NCI-H748 (cell line): ENCODE measurements at regions not wholly inside any gene's neighbourhood (a gene's known extent, or its start where the extent isn't known, plus 50 kb on each side); places are given as distances from the start of the nearest gene placed in this dataset.

ENCODE experiments used
- DNase-seq: peaks from one replicate; lab custom pipeline; 2025; ENCODE audit not compliant: unreplicated experiment; lab: John Stamatoyannopoulos, UW

- DNase-seq, result no peak
Measured at GRCh38 chr5:68531970-68532369, 316.4 kb downstream of the PIK3R1 start.

DNA sequence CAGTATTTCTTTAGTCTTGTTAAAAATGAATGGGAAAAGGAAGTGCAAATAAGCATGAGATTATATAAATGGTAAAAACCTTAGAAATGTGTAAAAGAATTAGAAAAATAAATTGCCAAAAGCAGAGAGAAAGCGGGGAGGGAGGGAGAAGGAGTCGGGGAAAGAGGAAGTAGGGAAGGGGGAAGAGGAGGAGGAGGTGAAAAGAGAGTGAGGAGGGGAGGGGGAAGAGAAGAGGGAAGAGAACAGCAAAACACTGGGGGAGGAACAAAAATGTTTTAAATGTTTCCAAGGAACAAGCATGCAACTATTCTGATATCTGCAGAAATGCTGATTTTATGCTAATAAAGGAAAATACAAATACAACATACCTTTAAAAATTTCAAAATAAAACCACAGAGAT is 317.5 kb downstream of the PIK3R1 start:
- DNase-seq, result no peak

- DNase-seq, result peak; percentile 97
Measured at GRCh38 chr5:68533571-68534084, 318.1 kb downstream of the PIK3R1 start.

GRCh38 chr5:68534131-68534940 is 318.8 kb downstream of the PIK3R1 start:
- DNase-seq, result peak; percentile 80

DNA sequence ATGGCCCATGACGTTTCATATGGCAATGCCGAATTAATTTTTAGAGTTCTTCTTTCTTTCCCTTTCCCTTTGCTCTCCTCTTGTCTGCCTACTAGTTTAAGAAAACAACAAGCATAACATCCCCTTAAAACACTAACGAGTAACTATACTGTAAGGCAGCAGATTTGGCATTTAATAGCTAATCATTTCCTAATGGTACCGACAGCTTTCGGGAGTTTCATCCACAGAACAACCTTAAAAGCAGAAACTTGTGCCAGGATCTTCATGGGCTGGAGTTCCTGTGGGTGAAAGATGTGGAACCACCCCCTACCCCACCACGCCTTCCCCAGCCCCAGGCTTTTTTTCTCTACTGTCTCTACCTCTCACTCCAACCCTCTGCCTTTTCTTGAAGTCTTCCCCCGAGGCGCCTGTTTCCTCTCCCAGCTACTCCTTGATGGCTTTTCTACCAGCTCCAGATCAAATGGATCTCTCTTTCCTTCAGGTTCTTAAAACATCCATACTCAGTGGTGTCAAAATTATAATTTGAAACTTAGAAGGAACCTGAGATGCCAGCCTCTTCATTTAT is 319.5 kb downstream of the PIK3R1 start:
- DNase-seq, result no peak

GRCh38 chr5:68538814-68539420 is 323.4 kb downstream of the PIK3R1 start:
- DNase-seq, result no peak

DNA sequence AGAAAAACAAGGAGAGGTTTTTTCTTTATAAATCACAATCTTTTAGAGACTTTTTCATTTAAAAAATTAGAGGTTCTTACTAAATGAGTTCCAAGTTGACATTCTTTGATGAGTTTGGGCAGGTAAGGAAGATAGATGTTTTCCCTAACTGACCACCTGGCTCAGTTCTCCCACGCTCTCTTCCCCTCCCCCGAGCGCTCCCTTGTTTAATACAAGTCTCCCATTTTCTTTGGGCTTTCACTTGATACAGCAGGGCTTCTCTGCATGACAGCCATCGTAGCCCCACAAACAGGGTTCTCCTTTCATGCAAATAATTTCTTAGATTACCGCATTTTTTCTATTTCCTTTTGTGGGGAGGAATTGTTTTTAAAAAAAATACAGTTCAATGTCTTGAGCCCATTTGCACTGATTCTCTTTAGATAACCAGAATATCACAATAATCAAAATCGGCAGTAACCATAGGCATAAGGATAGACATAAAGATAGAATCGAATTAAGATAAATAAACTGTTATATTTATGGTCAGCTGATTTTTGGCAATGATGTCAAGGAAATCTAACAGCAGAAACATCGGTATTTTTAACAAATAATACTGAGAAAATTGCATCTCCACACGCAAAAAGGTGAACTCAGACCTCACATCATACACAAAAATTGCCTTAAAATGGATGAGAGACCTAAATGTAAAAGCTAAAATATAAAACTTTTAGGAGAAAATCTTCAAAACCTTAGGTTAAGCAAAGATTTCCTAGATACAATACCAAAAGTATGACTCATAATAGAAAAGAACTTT is 325.4 kb downstream of the PIK3R1 start:
- no peak for DNase-seq

- no peak for DNase-seq
Measured at GRCh38 chr5:68542207-68542606, 326.7 kb downstream of the PIK3R1 start.

DNA sequence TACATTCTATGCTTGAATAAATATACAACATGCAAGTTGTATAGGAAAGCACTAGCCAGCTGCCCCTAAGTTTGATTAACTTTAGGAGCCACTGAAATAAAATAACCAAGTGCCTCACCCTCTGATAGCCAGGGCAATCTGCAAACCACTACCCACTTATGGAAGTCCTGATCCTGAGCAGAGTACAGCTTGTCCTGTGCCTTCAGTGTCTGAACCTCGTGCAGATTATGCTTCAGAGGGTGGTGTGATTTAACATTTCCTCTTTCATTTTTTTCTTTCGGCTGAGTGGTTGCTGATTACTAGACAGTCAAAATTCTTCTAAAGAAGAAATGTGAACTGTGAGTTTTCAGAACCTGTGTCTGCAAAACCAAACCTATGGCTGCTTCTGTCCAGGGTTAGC is 327.7 kb downstream of the PIK3R1 start:
- no peak for DNase-seq

GRCh38 chr5:68544091-68544647 is 328.6 kb downstream of the PIK3R1 start:
- no peak for DNase-seq

DNA sequence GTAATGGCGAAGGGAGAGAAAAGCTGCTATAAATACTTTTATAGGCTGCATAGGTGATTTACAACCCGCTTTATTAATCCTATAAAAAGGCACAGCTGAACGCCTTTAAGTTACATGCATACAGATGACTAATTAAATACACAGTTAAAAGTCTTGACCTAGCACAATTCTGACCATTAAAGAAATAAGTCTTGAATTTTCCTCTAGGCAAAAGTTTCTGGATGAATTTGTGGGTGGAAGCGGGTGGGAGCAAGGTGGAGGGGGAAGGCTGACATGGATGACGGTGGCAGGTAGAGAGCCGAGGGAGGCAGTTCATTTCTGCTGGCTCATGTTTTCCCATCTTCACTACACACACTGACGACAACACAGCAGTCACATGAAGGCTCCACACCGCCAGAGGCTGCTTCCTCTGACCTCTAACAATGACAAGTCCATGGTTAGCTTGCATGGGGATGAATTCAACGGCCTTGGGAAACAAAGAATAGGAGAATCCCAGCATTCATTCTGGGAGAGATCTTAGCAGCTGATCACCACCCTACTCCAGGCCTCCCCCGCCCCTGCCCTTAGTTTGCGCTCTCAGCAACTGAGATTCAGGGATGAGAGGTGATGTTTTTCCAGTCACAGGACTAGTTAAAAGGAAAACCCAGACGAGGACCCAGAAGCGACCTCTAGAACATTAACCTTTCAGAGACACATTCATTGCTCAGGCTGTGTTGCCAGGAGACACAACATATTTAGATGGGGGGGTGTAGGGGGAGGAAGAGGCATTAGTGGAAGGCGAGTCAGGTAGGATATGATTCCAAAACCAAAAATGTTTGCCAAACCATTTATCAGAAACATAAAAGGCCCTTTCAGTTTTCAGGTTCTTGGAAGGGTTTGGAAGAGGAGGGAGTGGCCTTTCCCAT is 329.3 kb downstream of the PIK3R1 start:
- DNase-seq, result peak; percentile 88

DNA sequence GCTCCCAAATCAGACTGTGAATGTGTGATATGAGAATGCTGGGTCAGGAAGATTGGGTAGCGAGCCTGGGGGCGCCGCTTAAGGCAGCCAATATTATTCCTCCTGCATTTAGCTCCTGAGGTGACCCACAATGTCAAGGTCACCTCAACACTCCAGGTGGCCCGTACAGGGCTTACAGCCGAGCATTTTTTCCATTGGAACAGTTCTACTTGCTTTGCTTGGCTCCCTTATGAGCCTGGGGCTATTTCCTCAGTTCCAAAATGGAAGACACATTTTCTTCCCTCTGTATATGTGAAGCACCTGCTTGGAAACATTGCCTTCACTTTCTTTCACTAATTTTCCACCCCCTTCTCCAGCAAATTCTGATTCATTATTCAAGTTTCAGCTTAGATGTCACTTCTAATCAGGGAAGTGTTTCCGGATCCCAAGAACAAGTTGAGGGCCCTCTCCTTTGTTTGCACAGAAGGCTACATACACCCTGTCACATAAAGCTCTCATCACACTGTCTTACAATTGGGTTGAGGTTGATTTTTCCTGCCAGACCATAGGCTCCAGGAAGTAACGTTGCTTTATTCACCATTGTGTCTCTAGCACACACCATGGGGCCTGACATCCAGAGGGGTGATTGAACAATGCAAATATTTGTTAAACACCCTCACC is 330.2 kb downstream of the PIK3R1 start:
- peak; percentile 36 for DNase-seq

- no peak for DNase-seq
Measured at GRCh38 chr5:68547056-68547455, 331.5 kb downstream of the PIK3R1 start.

DNA sequence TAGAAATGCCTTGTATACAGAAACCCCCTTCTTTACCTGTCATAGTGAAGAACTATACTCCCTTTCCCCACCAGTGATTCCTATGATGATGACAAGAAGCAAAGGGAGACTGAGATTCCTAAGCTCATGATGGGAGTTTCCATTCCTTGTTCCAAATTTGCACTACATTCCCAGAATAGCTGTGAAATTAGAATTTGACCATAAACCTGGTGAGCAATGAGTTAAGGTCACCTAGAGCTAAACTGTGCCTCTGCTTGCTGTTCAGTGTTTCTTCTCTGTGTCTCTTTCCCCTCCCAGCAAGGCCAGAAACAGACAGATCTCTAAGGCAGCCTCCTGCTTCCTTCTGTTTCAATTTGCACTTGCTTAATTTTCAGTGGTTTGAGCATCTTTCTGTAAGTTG is 332.1 kb downstream of the PIK3R1 start:
- DNase-seq, result no peak

DNA sequence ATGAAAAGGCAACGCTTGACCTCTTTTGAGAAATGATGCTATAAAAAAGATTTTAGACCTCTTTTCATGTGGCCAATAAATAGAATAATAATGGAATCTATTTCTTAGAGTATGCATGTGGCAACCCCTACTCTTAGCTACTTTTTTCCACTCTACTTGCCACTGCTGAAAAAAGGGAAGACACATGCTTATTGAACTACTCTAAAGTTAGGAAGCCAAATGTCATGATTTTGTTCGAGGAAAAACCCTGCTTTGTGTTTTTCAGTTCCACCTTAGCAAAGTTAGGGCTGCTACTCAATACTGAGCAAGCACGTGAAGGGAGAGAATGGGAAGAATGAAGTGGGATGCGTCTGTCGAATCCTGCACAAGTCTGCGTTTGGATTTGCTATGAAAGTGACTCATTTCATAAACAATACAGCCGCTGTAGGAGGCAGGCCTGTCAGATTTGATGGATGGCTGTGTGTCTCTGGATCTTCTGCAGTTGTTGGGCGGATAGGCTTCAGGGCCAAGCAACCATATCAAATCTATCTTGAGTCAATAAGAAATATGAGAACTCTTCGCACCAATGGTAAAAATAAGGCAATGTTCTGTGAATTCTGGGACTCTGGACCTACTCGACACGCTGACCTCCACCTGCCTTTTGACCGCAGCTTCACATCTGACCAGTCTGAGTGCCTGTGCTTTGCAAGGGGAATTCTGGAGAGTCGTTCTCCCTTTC is 333.6 kb downstream of the PIK3R1 start:
- DNase-seq, result no peak

- DNase-seq, result no peak
Measured at GRCh38 chr5:68550015-68550414, 334.5 kb downstream of the PIK3R1 start.

GRCh38 chr5:68551436-68551835 is 335.9 kb downstream of the PIK3R1 start:
- no peak for DNase-seq

GRCh38 chr5:68554571-68555279 is 339.2 kb downstream of the PIK3R1 start:
- DNase-seq, result no peak
